HFFc6 (cell line): ENCODE measurements at regions not wholly inside any gene's neighbourhood (a gene's known extent, or its start where the extent isn't known, plus 50 kb on each side); places are given as distances from the start of the nearest gene placed in this dataset.

ENCODE experiments used
- DNase-seq: peaks from one replicate; pipeline ENCODE4 v3.0.0-alpha.2; 2018
- H3K27ac Mint-ChIP-seq: 2 replicates; pipeline ENCODE4 v1.8.0; 2020; ENCODE audit warnings: mild to moderate bottlenecking, mixed read lengths
- H3K27me3 Mint-ChIP-seq: 2 replicates; pipeline ENCODE4 v1.8.0; 2021; ENCODE audit warnings: mild to moderate bottlenecking, moderate library complexity, mixed read lengths; ENCODE audit not compliant: insufficient read depth
- H3K36me3 Mint-ChIP-seq: 2 replicates; pipeline ENCODE4 v1.8.0; 2021; ENCODE audit warnings: low read depth, mixed read lengths
- H3K4me1 Mint-ChIP-seq: 2 replicates; pipeline ENCODE4 v1.8.0; 2020; ENCODE audit warnings: low read depth, mixed read lengths
- H3K4me3 Mint-ChIP-seq: 2 replicates; pipeline ENCODE4 v1.8.0; 2020; ENCODE audit warnings: mild to moderate bottlenecking, moderate library complexity, mixed read lengths
- H3K9me3 Mint-ChIP-seq: 2 replicates; pipeline ENCODE4 v1.8.0; 2020; ENCODE audit warnings: mild to moderate bottlenecking, mixed read lengths
- CTCF ChIP-seq: fragments of 200-600 bp; sonication (generic); IDR thresholded peaks from 2 replicates; pipeline ENCODE4 v1.5.0; 2021; ENCODE audit warnings: antibody characterized with exemption, mild to moderate bottlenecking

- peaks cover 6% of the 10 kb centered on the region for H3K36me3 Mint-ChIP-seq
- no peak overlapping the region for H3K4me3 Mint-ChIP-seq
- H3K4me1 Mint-ChIP-seq, result no peaks in the 10 kb centered on the region
- H3K27me3 Mint-ChIP-seq, result peaks cover 29% of the 10 kb centered on the region
- peaks cover 21% of the 10 kb centered on the region for H3K9me3 Mint-ChIP-seq
- TF ChIP-seq CTCF, result no peak
- no peak for DNase-seq
- no peak overlapping the region for H3K27ac Mint-ChIP-seq
Measured at GRCh38 chr3:127113571-127113891, 79.4 kb upstream of the PRR23E start.

GRCh38 chr3:127114337-127115070, 78.4 kb upstream of the PRR23E start:
- no peaks in the 10 kb centered on the region for H3K4me1 Mint-ChIP-seq
- H3K36me3 Mint-ChIP-seq, result peaks cover 6% of the 10 kb centered on the region
- H3K4me3 Mint-ChIP-seq, result no peak overlapping the region
- DNase-seq, result no peak
- no peak for TF ChIP-seq CTCF
- H3K9me3 Mint-ChIP-seq, result peaks cover 21% of the 10 kb centered on the region
- no peak overlapping the region for H3K27ac Mint-ChIP-seq
- peaks cover 26% of the 10 kb centered on the region for H3K27me3 Mint-ChIP-seq

- H3K4me1 Mint-ChIP-seq, result no peaks in the 10 kb centered on the region
- peaks cover 21% of the 10 kb centered on the region for H3K9me3 Mint-ChIP-seq
- peaks cover 22% of the 10 kb centered on the region for H3K27me3 Mint-ChIP-seq
- no peak overlapping the region for H3K27ac Mint-ChIP-seq
- H3K36me3 Mint-ChIP-seq, result peaks cover 6% of the 10 kb centered on the region
- TF ChIP-seq CTCF, result no peak
- no peak overlapping the region for H3K4me3 Mint-ChIP-seq
- no peak for DNase-seq
Measured at GRCh38 chr3:127115691-127116351, 77.1 kb upstream of the PRR23E start.

GRCh38 chr3:127118366-127118765, 74.6 kb upstream of the PRR23E start:
- TF ChIP-seq CTCF, result no peak
- no peak for DNase-seq
- no peaks in the 10 kb centered on the region for H3K36me3 Mint-ChIP-seq
- H3K27me3 Mint-ChIP-seq, result peaks cover 33% of the 10 kb centered on the region
- H3K4me3 Mint-ChIP-seq, result no peak overlapping the region
- H3K9me3 Mint-ChIP-seq, result peaks cover under 1% of the 10 kb centered on the region
- H3K4me1 Mint-ChIP-seq, result no peaks in the 10 kb centered on the region
- no peak overlapping the region for H3K27ac Mint-ChIP-seq

- Mint-ChIP-seq H3K4me1 (no peaks in the 10 kb centered on the region), H3K27ac (no peak overlapping the region), H3K9me3 (no peaks in the 10 kb centered on the region), H3K27me3 (peaks cover 27% of the 10 kb centered on the region), H3K4me3 (no peak overlapping the region), H3K36me3 (no peaks in the 10 kb centered on the region)
- no peak for TF ChIP-seq CTCF
- no peak for DNase-seq
Measured at GRCh38 chr3:127119693-127120464, 73.1 kb upstream of the PRR23E start.
